ENCODE measurements at regions not wholly inside any gene's neighbourhood (a gene's known extent, or its start where the extent isn't known, plus 50 kb on each side); places are given as distances from the start of the nearest gene placed in this dataset.

- no peak overlapping the region for H3K27ac Mint-ChIP-seq (ENCODE audit: unreplicated experiment)
- H3K36me3 Mint-ChIP-seq (ENCODE audit: low read depth, unreplicated experiment) = no peaks in the 10 kb centered on the region
- H3K27me3 Mint-ChIP-seq (ENCODE audit: unreplicated experiment) = peaks cover 4% of the 10 kb centered on the region
These were observed 173.7 kb downstream of the TTC32 start for GRCh38 chr2:19728125-19728524.

GRCh38 chr2:19725392-19725791, 176.4 kb downstream of the TTC32 start:
- H3K27ac Mint-ChIP-seq (ENCODE audit: unreplicated experiment) = no peak overlapping the region
- no peaks in the 10 kb centered on the region for H3K9me3 Mint-ChIP-seq (ENCODE audit: unreplicated experiment)
- TF ChIP-seq CTCF (IDR thresholded peaks at IDR 0.05; ENCODE audit: unreplicated experiment) = no peak
- H3K4me3 Mint-ChIP-seq (ENCODE audit: unreplicated experiment) = no peak overlapping the region
- no peak for DNase-seq (ENCODE audit: low spot score)
- H3K4me1 Mint-ChIP-seq (ENCODE audit: unreplicated experiment) = no peaks in the 10 kb centered on the region
- H3K36me3 Mint-ChIP-seq (ENCODE audit: low read depth, unreplicated experiment) = no peaks in the 10 kb centered on the region
- peaks cover 4% of the 10 kb centered on the region for H3K27me3 Mint-ChIP-seq (ENCODE audit: unreplicated experiment)

More at GRCh38 chr2:19728125-19728524, 173.7 kb downstream of the TTC32 start:
- Mint-ChIP-seq H3K4me3 (ENCODE audit: unreplicated experiment) (no peak overlapping the region), H3K4me1 (ENCODE audit: unreplicated experiment) (no peaks in the 10 kb centered on the region), H3K9me3 (ENCODE audit: unreplicated experiment) (no peaks in the 10 kb centered on the region)
- no peak for TF ChIP-seq CTCF (IDR thresholded peaks at IDR 0.05; ENCODE audit: unreplicated experiment)
- DNase-seq (ENCODE audit: low spot score) = no peak

- Mint-ChIP-seq H3K4me3 (ENCODE audit: unreplicated experiment) (no peak overlapping the region), H3K9me3 (ENCODE audit: unreplicated experiment) (no peaks in the 10 kb centered on the region), H3K36me3 (ENCODE audit: low read depth, unreplicated experiment) (no peaks in the 10 kb centered on the region), H3K27ac (ENCODE audit: unreplicated experiment) (no peak overlapping the region), H3K4me1 (ENCODE audit: unreplicated experiment) (no peaks in the 10 kb centered on the region), H3K27me3 (ENCODE audit: unreplicated experiment) (peaks cover 2% of the 10 kb centered on the region)
- no peak for DNase-seq (ENCODE audit: low spot score)
- TF ChIP-seq CTCF (IDR thresholded peaks at IDR 0.05; ENCODE audit: unreplicated experiment) = no peak
These were observed 178.8 kb downstream of the TTC32 start for GRCh38 chr2:19723021-19723420.

- Mint-ChIP-seq H3K9me3 (ENCODE audit: unreplicated experiment) (no peaks in the 10 kb centered on the region), H3K27me3 (ENCODE audit: unreplicated experiment) (peaks cover 2% of the 10 kb centered on the region), H3K4me1 (ENCODE audit: unreplicated experiment) (no peaks in the 10 kb centered on the region), H3K36me3 (ENCODE audit: low read depth, unreplicated experiment) (no peaks in the 10 kb centered on the region), H3K4me3 (ENCODE audit: unreplicated experiment) (no peak overlapping the region), H3K27ac (ENCODE audit: unreplicated experiment) (no peak overlapping the region)
- no peak for DNase-seq (ENCODE audit: low spot score)
- TF ChIP-seq CTCF (IDR thresholded peaks at IDR 0.05; ENCODE audit: unreplicated experiment) = no peak
These were observed 179.2 kb downstream of the TTC32 start for GRCh38 chr2:19722531-19722971.

- no peak for DNase-seq (ENCODE audit: low spot score)
- Mint-ChIP-seq H3K27me3 (ENCODE audit: unreplicated experiment) (peaks cover 4% of the 10 kb centered on the region), H3K9me3 (ENCODE audit: unreplicated experiment) (no peaks in the 10 kb centered on the region), H3K36me3 (ENCODE audit: low read depth, unreplicated experiment) (no peaks in the 10 kb centered on the region), H3K4me3 (ENCODE audit: unreplicated experiment) (no peak overlapping the region), H3K27ac (ENCODE audit: unreplicated experiment) (no peak overlapping the region), H3K4me1 (ENCODE audit: unreplicated experiment) (no peaks in the 10 kb centered on the region)
- no peak for TF ChIP-seq CTCF (IDR thresholded peaks at IDR 0.05; ENCODE audit: unreplicated experiment)
These were observed 181.5 kb downstream of the TTC32 start for GRCh38 chr2:19720306-19720705.
